OCI-LY1 (cell line): ENCODE measurements at regions not wholly inside any gene's neighbourhood (a gene's known extent, or its start where the extent isn't known, plus 50 kb on each side); places are given as distances from the start of the nearest gene placed in this dataset.

ENCODE experiments used
- H2AFZ ChIP-seq: fragments of 200-600 bp; sonication (generic), shearing (Covaris generic); 2 replicates; pipeline ENCODE4 v1.6.0; 2014; ENCODE audit warnings: antibody characterized with exemption, mild to moderate bottlenecking, low read length
- H3F3A ChIP-seq: fragments of 200-600 bp; sonication (generic), shearing (Covaris generic); 2 replicates; pipeline ENCODE4 v1.6.0; 2014; ENCODE audit warnings: mild to moderate bottlenecking, antibody characterized with exemption, low read length, moderate library complexity; ENCODE audit not compliant: insufficient read depth
- H3K27ac ChIP-seq: fragments of 200-600 bp; sonication (generic); 2 replicates; pipeline ENCODE4 v1.5.1; 2014; ENCODE audit warnings: low read length, mixed run types, mild to moderate bottlenecking, low read depth; ENCODE audit not compliant: poor library complexity, severe bottlenecking
- H3K27me3 ChIP-seq: fragments of 200-600 bp; sonication (generic); 2 replicates; pipeline ENCODE4 v1.6.0; 2014; ENCODE audit warnings: antibody characterized with exemption, mild to moderate bottlenecking, low read length, moderate library complexity; ENCODE audit not compliant: insufficient read depth
- H3K36me3 ChIP-seq: fragments of 200-600 bp; sonication (generic); 2 replicates; pipeline ENCODE4 v1.6.1; 2014; ENCODE audit warnings: mild to moderate bottlenecking, antibody characterized with exemption, low read length, moderate library complexity, mixed read lengths; ENCODE audit not compliant: insufficient read depth
- H3K4me1 ChIP-seq: fragments of 200-600 bp; sonication (generic); 2 replicates; pipeline ENCODE4 v1.5.1; 2014; ENCODE audit warnings: mild to moderate bottlenecking, low read length, moderate library complexity; ENCODE audit not compliant: insufficient read depth, severe bottlenecking
- H3K4me2 ChIP-seq: fragments of 200-600 bp; sonication (generic), shearing (Covaris generic); 2 replicates; pipeline ENCODE4 v1.6.1; 2014; ENCODE audit warnings: low read length
- H3K4me3 ChIP-seq: fragments of 200-600 bp; sonication (generic); 2 replicates; pipeline ENCODE4 v1.5.1; 2014; ENCODE audit warnings: low read length, low read depth, mild to moderate bottlenecking, mixed read lengths; ENCODE audit not compliant: poor library complexity, severe bottlenecking
- H3K79me2 ChIP-seq: fragments of 200-600 bp; shearing (Covaris generic); 2 replicates; pipeline ENCODE4 v1.6.1; 2016; ENCODE audit warnings: mixed run types, low read length, mixed read lengths; ENCODE audit not compliant: insufficient read depth
- H3K9ac ChIP-seq: fragments of 200-600 bp; sonication (generic), shearing (Covaris generic); 2 replicates; pipeline ENCODE4 v1.6.1; 2014; ENCODE audit warnings: mild to moderate bottlenecking, low read length, mixed read lengths
- H3K9me2 ChIP-seq: fragments of 200-600 bp; sonication (generic), shearing (Covaris generic); 2 replicates; pipeline ENCODE4 v1.6.1; 2014; ENCODE audit warnings: low read depth, mild to moderate bottlenecking, low read length, mixed read lengths
- H3K9me3 ChIP-seq: fragments of 200-600 bp; shearing (Covaris generic); 2 replicates; pipeline ENCODE4 v1.6.1; 2014; ENCODE audit warnings: low read length, mixed read lengths
- H4K20me1 ChIP-seq: fragments of 200-600 bp; sonication (generic), shearing (Covaris generic); 2 replicates; pipeline ENCODE4 v1.6.0; 2016; ENCODE audit warnings: mild to moderate bottlenecking, low read length; ENCODE audit not compliant: insufficient read depth
- EZH2 ChIP-seq: fragments of 200-600 bp; sonication (generic), shearing (Covaris generic); IDR thresholded peaks from 2 replicates; pipeline ENCODE4 v1.8.0; 2017; ENCODE audit warnings: borderline replicate concordance, mixed run types, mild to moderate bottlenecking, antibody characterized with exemption, low read length, moderate library complexity, mixed read lengths
- TF ChIP-seq, protein P1 (sequence below): fragments of 200-600 bp; sonication (generic), shearing (Covaris generic); IDR thresholded peaks from 2 replicates; pipeline ENCODE4 v1.5.1; 2017; ENCODE audit warnings: mild to moderate bottlenecking, antibody characterized with exemption, low read length, moderate library complexity, mixed read lengths

DNA sequence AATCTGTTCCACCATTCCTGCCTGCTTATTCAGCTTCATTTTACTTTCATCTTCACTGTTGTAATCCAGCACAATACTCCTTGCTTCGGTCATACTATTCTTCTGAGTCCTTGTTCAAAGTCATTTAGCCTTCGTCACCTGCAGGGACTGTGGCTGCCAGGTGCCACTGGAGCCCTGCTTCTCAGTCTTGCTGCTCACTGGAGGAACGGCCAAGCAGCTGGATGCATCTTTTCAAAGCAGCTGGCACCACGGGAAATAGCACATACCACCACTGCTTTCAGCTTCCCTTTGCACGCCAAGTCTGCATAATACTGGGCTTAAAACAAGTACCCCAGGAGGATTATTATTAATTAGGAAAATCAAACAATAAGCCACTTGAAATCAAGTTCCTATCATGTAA, 287.6 kb downstream of the BCHE start:
- H3K36me3 ChIP-seq, result no peaks in the 10 kb centered on the region
- H3F3A ChIP-seq, result no peaks in the 10 kb centered on the region
- no peaks in the 10 kb centered on the region for H3K9me2 ChIP-seq
- TF ChIP-seq EZH2, result no peak
- TF ChIP-seq, protein P1, sequence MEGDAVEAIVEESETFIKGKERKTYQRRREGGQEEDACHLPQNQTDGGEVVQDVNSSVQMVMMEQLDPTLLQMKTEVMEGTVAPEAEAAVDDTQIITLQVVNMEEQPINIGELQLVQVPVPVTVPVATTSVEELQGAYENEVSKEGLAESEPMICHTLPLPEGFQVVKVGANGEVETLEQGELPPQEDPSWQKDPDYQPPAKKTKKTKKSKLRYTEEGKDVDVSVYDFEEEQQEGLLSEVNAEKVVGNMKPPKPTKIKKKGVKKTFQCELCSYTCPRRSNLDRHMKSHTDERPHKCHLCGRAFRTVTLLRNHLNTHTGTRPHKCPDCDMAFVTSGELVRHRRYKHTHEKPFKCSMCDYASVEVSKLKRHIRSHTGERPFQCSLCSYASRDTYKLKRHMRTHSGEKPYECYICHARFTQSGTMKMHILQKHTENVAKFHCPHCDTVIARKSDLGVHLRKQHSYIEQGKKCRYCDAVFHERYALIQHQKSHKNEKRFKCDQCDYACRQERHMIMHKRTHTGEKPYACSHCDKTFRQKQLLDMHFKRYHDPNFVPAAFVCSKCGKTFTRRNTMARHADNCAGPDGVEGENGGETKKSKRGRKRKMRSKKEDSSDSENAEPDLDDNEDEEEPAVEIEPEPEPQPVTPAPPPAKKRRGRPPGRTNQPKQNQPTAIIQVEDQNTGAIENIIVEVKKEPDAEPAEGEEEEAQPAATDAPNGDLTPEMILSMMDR, result no peak
- no peaks in the 10 kb centered on the region for H3K79me2 ChIP-seq
- no peaks in the 10 kb centered on the region for H3K27me3 ChIP-seq
- H4K20me1 ChIP-seq, result no peaks in the 10 kb centered on the region
- H3K9me3 ChIP-seq, result no peaks in the 10 kb centered on the region
- H3K9ac ChIP-seq, result no peak overlapping the region
- H3K27ac ChIP-seq, result no peak overlapping the region
- H3K4me2 ChIP-seq, result no peak overlapping the region
- H2AFZ ChIP-seq, result no peak overlapping the region
- no peak overlapping the region for H3K4me3 ChIP-seq
- H3K4me1 ChIP-seq, result no peaks in the 10 kb centered on the region

DNA sequence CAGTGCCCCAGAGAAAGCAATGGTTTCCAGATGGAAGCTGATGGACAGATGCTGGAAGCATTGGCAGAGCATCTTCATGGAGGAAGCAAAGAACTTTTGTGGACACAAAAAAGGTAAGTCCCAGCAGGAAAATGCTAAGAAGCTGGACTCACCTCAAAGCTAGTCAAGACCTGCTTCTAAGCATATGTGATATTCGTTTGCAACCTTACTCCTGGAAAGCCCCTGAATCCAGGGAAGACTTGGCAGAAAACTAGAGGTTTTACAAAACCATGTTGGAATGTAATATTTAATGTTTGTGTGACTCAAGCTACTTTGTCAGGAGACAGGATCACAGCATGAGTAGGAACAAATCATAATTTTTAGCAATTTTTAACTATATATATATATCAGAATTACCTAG, 288.2 kb downstream of the BCHE start:
- Histone ChIP-seq H3K9me3 (no peaks in the 10 kb centered on the region), H4K20me1 (no peaks in the 10 kb centered on the region), H3K4me1 (no peaks in the 10 kb centered on the region), H3K9me2 (no peaks in the 10 kb centered on the region), H3K9ac (no peak overlapping the region), H3K36me3 (no peaks in the 10 kb centered on the region), H3K27me3 (no peaks in the 10 kb centered on the region), H3K4me2 (no peak overlapping the region), H3F3A (no peaks in the 10 kb centered on the region), H3K79me2 (no peaks in the 10 kb centered on the region), H3K27ac (no peak overlapping the region), H3K4me3 (no peak overlapping the region), H2AFZ (no peak overlapping the region)
- no peak for TF ChIP-seq EZH2
- TF ChIP-seq, protein P1, result no peak

DNA sequence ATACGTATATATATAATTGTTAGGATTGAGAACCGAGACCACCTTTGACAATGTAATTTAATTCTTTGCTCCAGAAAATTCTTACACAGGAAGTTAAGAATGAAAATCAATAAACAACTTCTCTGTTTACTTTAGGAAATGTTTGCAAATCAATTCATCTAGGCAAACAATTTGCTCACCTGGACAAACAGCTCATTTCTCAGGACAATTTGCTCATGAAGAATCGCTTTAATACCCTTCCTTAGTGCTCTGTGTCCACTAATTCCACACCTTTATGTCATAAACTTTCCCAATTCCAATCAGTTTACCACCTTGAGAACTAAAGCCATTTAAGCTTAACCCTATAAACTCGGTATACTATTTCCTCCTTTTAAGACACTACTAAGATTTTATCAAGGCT, 292.2 kb downstream of the BCHE start:
- no peaks in the 10 kb centered on the region for H3F3A ChIP-seq
- no peaks in the 10 kb centered on the region for H4K20me1 ChIP-seq
- no peaks in the 10 kb centered on the region for H3K9me3 ChIP-seq
- H3K9ac ChIP-seq, result no peak overlapping the region
- no peaks in the 10 kb centered on the region for H3K27me3 ChIP-seq
- no peak for TF ChIP-seq EZH2
- TF ChIP-seq, protein P1, result no peak
- H2AFZ ChIP-seq, result no peak overlapping the region
- no peaks in the 10 kb centered on the region for H3K79me2 ChIP-seq
- no peaks in the 10 kb centered on the region for H3K36me3 ChIP-seq
- H3K9me2 ChIP-seq, result no peaks in the 10 kb centered on the region
- H3K4me3 ChIP-seq, result no peak overlapping the region
- no peaks in the 10 kb centered on the region for H3K4me1 ChIP-seq
- no peak overlapping the region for H3K27ac ChIP-seq
- H3K4me2 ChIP-seq, result no peak overlapping the region
